SJCRH30 (cell line): ENCODE measurements at regions not wholly inside any gene's neighbourhood (a gene's known extent, or its start where the extent isn't known, plus 50 kb on each side); places are given as distances from the start of the nearest gene placed in this dataset.

ENCODE experiments used
- DNase-seq, 2 experiments: peaks; one replicate each; pipeline ENCODE4 v3.0.0-alpha.2; 2015 to 2020
- H3K27ac ChIP-seq: fragments of 250-450 bp; sonication (Bioruptor Pico); 2 replicates; pipeline ENCODE4 v1.5.1; 2020; ENCODE audit warnings: mild to moderate bottlenecking, moderate library complexity
- H3K27me3 ChIP-seq: fragments of 250-450 bp; sonication (Bioruptor Pico); 2 replicates; pipeline ENCODE4 v1.5.1; 2020; ENCODE audit warnings: mild to moderate bottlenecking, moderate library complexity
- H3K36me3 ChIP-seq: fragments of 250-450 bp; sonication (Bioruptor Pico); 2 replicates; pipeline ENCODE4 v1.5.1; 2020; ENCODE audit warnings: mild to moderate bottlenecking, moderate library complexity
- H3K4me1 ChIP-seq: fragments of 250-450 bp; sonication (Bioruptor Pico); 2 replicates; pipeline ENCODE4 v1.5.1; 2020; ENCODE audit warnings: mild to moderate bottlenecking, moderate library complexity
- H3K4me3 ChIP-seq: fragments of 250-450 bp; sonication (Bioruptor Pico); 2 replicates; pipeline ENCODE4 v1.5.1; 2020; ENCODE audit warnings: mild to moderate bottlenecking, moderate library complexity
- H3K9me3 ChIP-seq: fragments of 250-450 bp; sonication (Bioruptor Pico); replicated peaks from 2 replicates; pipeline ENCODE4 v1.5.1; 2020; ENCODE audit warnings: mild to moderate bottlenecking, moderate library complexity

DNA sequence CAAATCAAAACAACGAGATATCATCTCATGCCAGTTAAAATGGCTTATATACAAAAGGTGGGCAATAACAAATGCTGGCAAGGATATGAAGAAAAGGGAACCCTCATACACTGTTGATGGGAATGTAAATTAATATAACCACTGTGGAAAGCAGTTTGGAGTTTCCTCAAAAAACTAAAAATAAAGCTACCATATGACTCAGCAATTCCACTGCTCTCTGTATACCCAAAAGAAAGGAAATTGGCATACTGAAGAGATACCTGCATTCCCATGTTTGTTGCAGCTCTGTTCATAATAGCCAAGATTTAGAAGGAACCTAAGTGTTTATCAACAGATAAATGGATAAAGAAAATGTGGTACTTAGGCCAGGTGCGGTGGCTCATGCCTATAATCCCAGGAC is 124.8 kb downstream of the MSTN start:
- H3K4me3 ChIP-seq = no peak overlapping the region
- peaks cover 37% of the 10 kb centered on the region for H3K4me1 ChIP-seq
- no peak for DNase-seq
- H3K27me3 ChIP-seq = no peaks in the 10 kb centered on the region
- no peaks in the 10 kb centered on the region; the same call in 1 of the 2 replicates for H3K36me3 ChIP-seq
- peaks cover 29% of the 10 kb centered on the region for H3K9me3 ChIP-seq
- H3K27ac ChIP-seq = no peak overlapping the region

DNA sequence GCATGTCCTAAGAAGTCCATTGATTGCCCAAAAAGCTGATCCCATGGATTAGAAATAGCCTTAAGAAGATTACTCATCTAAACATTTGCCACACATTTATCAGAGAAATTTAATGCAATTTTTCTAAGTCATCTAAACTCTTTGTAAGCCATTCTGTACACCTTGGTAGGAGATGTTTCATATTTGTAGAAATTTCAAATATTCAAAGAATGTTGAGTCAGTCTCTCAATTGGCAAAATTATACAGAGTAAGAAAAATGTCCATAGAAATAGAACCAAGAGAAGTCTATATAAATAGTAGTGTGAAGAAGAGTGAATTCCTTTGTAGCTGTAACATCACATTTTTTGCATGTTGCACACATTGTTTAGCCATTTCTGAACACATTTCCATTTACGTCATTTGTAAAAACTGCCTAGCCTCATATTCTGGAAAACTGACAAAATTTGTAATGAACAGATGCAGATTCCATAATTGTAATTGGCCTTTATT is 128.6 kb downstream of the MSTN start:
- Histone ChIP-seq H3K4me1 (peaks cover 37% of the 10 kb centered on the region), H3K27me3 (no peaks in the 10 kb centered on the region), H3K4me3 (no peak overlapping the region), H3K36me3 (no peaks in the 10 kb centered on the region; the same call in 1 of the 2 replicates), H3K9me3 (peaks cover 7% of the 10 kb centered on the region; the same call in 1 of the 2 replicates), H3K27ac (peak overlapping the region; percentile 65)
- DNase-seq = peak in 1 of 2 experiments; percentile 59

DNA sequence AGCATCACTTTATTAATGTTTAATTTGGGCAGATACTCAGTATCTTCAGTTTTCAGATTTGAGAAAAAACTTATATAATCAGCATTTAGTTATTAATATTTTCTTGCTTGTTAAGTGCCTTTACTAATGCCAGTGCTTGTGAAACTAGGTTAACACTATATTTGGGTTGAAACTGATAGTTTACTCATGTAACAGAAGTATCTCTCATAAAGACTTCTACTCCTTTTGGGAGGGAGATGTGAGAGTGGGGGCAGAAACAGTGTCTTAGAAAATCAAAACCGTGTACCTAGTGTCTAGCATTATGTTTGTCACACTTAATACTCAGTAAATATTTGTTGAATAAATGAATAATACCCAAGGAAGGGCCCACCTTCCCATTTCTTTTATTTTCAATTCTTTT is 129.5 kb downstream of the MSTN start:
- Histone ChIP-seq H3K36me3 (no peaks in the 10 kb centered on the region; the same call in 1 of the 2 replicates), H3K4me3 (no peak overlapping the region), H3K4me1 (peaks cover 37% of the 10 kb centered on the region), H3K27me3 (no peaks in the 10 kb centered on the region), H3K9me3 (peaks cover 7% of the 10 kb centered on the region; the same call in 1 of the 2 replicates), H3K27ac (peak overlapping the region; percentile 65)
- no peak for DNase-seq

DNA sequence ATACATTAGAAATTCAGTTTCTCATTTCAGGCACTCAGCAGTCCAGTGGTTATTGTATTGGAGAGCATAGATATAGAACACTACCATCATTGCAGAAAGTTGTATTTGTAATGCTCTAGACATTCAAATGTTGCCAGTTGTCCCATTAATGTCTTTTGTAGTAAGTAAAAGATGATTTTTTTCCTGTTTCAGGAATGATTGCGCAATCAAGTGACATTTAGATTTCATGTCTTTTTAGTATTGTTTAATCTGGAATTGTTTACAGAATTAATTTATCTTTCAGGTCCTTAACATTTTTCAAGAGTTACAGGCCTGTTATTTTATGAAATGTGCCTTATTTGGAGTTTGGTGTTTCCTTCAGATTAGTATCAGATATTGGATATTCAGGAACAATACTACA is 134.7 kb downstream of the MSTN start:
- DNase-seq = no peak
- peaks cover under 1% of the 10 kb centered on the region for H3K4me1 ChIP-seq
- no peak overlapping the region for H3K4me3 ChIP-seq

More for the DNA sequence above, 134.7 kb downstream of the MSTN start:
- no peaks in the 10 kb centered on the region for H3K27me3 ChIP-seq
- peaks cover 4% of the 10 kb centered on the region; the same call in 1 of the 2 replicates for H3K9me3 ChIP-seq
- H3K36me3 ChIP-seq = no peaks in the 10 kb centered on the region
- no peak overlapping the region for H3K27ac ChIP-seq
